WTC11 (cell line): ENCODE measurements at regions not wholly inside any gene's neighbourhood (a gene's known extent, or its start where the extent isn't known, plus 50 kb on each side); places are given as distances from the start of the nearest gene placed in this dataset.
A peak's percentile ranks its signal among the peaks of the same experiment; 100 is the strongest.

ENCODE experiments used
- ATAC-seq: fragments of 200-7000 bp; cut with Tn5 transposase; 2 replicates; pipeline ENCODE4 v1.10.0; 2021; ENCODE audit warnings: mild to moderate bottlenecking, moderate library complexity
- CTCF ChIA-PET: fragments of 300-600 bp; sonication (Branson Sonifier 250); formaldehyde crosslinking; loops from one replicate; lab custom pipeline; 2021; ENCODE audit warnings: antibody characterized with exemption; lab: Charles Lee
- POLR2A ChIA-PET: fragments of 350-600 bp; sonication (Branson Sonifier 250); formaldehyde crosslinking; loops from one replicate; lab custom pipeline; 2021; ENCODE audit warnings: antibody characterized with exemption; lab: Charles Lee
- DNase-seq: peaks from one replicate; pipeline ENCODE4 v3.0.0; 2021; ENCODE audit warnings: low spot score
- H3K27ac Mint-ChIP-seq: 2 replicates; pipeline ENCODE4 v1.8.0; 2021; ENCODE audit warnings: mixed read lengths
- H3K27me3 Mint-ChIP-seq: 2 replicates; pipeline ENCODE4 v1.8.0; 2021; ENCODE audit warnings: low read depth, mild to moderate bottlenecking, moderate library complexity, mixed read lengths
- H3K36me3 Mint-ChIP-seq: 2 replicates; pipeline ENCODE4 v1.8.0; 2021; ENCODE audit warnings: mixed read lengths
- H3K4me1 Mint-ChIP-seq: 2 replicates; pipeline ENCODE4 v1.8.0; 2022; ENCODE audit warnings: mixed read lengths
- H3K4me3 Mint-ChIP-seq: 2 replicates; pipeline ENCODE4 v1.8.0; 2021; ENCODE audit warnings: mild to moderate bottlenecking, moderate library complexity, mixed read lengths
- H3K9me3 Mint-ChIP-seq: 2 replicates; pipeline ENCODE4 v1.8.0; 2021; ENCODE audit warnings: mixed read lengths
- CREM ChIP-seq: sonication (generic); formaldehyde crosslinking; IDR thresholded peaks from 2 replicates; pipeline ENCODE4 v1.8.1; 2022; ENCODE audit warnings: mild to moderate bottlenecking, missing genetic modification reagents, moderate library complexity
- EMX1 ChIP-seq: fragments of 250-450 bp; sonication (Bioruptor Pico); IDR thresholded peaks from 2 replicates; pipeline ENCODE4 v1.8.0; 2021; ENCODE audit warnings: mild to moderate bottlenecking
- ETV6 ChIP-seq: sonication (generic); formaldehyde crosslinking; IDR thresholded peaks from 2 replicates; pipeline ENCODE4 v1.8.1; 2022; ENCODE audit warnings: mild to moderate bottlenecking, missing genetic modification reagents
- FOXP1 ChIP-seq: sonication (generic); formaldehyde crosslinking; IDR thresholded peaks from 2 replicates; pipeline ENCODE4 v1.8.0; 2022; ENCODE audit warnings: missing genetic modification reagents, mild to moderate bottlenecking, moderate library complexity, borderline replicate concordance
- IRF2 ChIP-seq: sonication (generic); formaldehyde crosslinking; IDR thresholded peaks from 2 replicates; pipeline ENCODE4 v1.8.0; 2022; ENCODE audit warnings: low read depth, missing genetic modification reagents, borderline replicate concordance
- JUN ChIP-seq: sonication (generic); formaldehyde crosslinking; IDR thresholded peaks from 2 replicates; pipeline ENCODE4 v1.8.0; 2023; ENCODE audit warnings: mild to moderate bottlenecking, missing genetic modification reagents
- SMAD4 ChIP-seq: sonication (generic); formaldehyde crosslinking; IDR thresholded peaks from 2 replicates; pipeline ENCODE4 v1.8.0; 2022; ENCODE audit warnings: mild to moderate bottlenecking, missing genetic modification reagents
- TEAD4 ChIP-seq: sonication (generic); formaldehyde crosslinking; IDR thresholded peaks from 2 replicates; pipeline ENCODE4 v1.8.0; 2022; ENCODE audit warnings: mild to moderate bottlenecking, missing genetic modification reagents
- ZBTB21 ChIP-seq: sonication (generic); formaldehyde crosslinking; IDR thresholded peaks from 2 replicates; pipeline ENCODE4 v1.8.1; 2023; ENCODE audit warnings: mild to moderate bottlenecking, missing genetic modification reagents, borderline replicate concordance
- ZNF138 ChIP-seq: sonication (generic); formaldehyde crosslinking; conservative IDR thresholded peaks from 2 replicates; pipeline ENCODE4 v1.8.1; 2022; ENCODE audit warnings: mild to moderate bottlenecking, moderate library complexity, missing genetic modification reagents
- ZNF232 ChIP-seq: sonication (generic); formaldehyde crosslinking; IDR thresholded peaks from 2 replicates; pipeline ENCODE4 v1.8.0; 2022; ENCODE audit warnings: mild to moderate bottlenecking, missing genetic modification reagents
- ZNF317 ChIP-seq: sonication (generic); formaldehyde crosslinking; IDR thresholded peaks from 2 replicates; pipeline ENCODE4 v1.8.1; 2023; ENCODE audit warnings: low read depth, mild to moderate bottlenecking, moderate library complexity, missing genetic modification reagents, borderline replicate concordance
- ZNF671 ChIP-seq: fragments of 250-450 bp; sonication (Bioruptor Pico); IDR thresholded peaks from 2 replicates; pipeline ENCODE4 v1.8.0; 2021; ENCODE audit warnings: mild to moderate bottlenecking
- TF ChIP-seq, protein P1 (sequence below): sonication (generic); formaldehyde crosslinking; conservative IDR thresholded peaks from 2 replicates; pipeline ENCODE4 v1.8.1; 2022; ENCODE audit warnings: mild to moderate bottlenecking, missing genetic modification reagents
- TF ChIP-seq, protein P2 (sequence below): sonication (generic); formaldehyde crosslinking; IDR thresholded peaks from 2 replicates; pipeline ENCODE4 v1.8.0; 2023; ENCODE audit warnings: mild to moderate bottlenecking, missing genetic modification reagents
- TF ChIP-seq, protein P3 (sequence below): sonication (generic); formaldehyde crosslinking; IDR thresholded peaks from 2 replicates; pipeline ENCODE4 v1.8.0; 2022; ENCODE audit warnings: mild to moderate bottlenecking, missing genetic modification reagents
- TF ChIP-seq, protein P4 (sequence below): fragments of 250-450 bp; sonication (Bioruptor Pico); IDR thresholded peaks from 2 replicates; pipeline ENCODE4 v1.8.0; 2021; ENCODE audit warnings: mild to moderate bottlenecking
- TF ChIP-seq, protein P5 (sequence below): sonication (generic); formaldehyde crosslinking; IDR thresholded peaks from 2 replicates; pipeline ENCODE4 v1.8.0; 2022; ENCODE audit warnings: mild to moderate bottlenecking, missing genetic modification reagents
- TF ChIP-seq, protein P6 (sequence below): fragments of 200-600 bp; IDR thresholded peaks from 2 replicates; pipeline ENCODE4 v1.8.0; 2022; ENCODE audit warnings: antibody characterized with exemption
- TF ChIP-seq, protein P7 (sequence below): fragments of 250-450 bp; sonication (Bioruptor Pico); IDR thresholded peaks from 2 replicates; pipeline ENCODE4 v1.9.0; 2021; ENCODE audit warnings: moderate library complexity, mild to moderate bottlenecking, inconsistent platforms, borderline replicate concordance

DNA sequence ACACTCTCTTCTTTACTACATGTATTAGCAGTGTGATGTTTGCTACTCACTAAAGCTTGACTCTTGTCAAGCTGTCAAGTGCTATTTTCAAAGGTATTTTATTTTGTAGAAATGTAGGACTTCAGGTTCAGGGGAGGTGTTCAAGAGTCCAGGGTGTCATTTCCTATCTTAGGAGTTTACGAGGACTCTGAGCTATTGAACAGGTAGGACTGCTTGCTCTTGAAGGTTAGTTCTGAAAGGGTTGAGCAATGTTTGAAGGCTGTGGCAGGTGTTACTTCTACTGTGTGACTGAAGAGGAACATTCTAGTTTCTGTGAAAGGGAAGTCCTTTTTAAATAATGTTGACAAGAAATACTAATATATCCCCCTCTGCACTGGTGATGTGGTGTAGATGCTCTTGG, 1151.2 kb downstream of the PDHA2 start (continued):
- TF ChIP-seq IRF2 (CRISPR knock-in tag) = no peak
- TF ChIP-seq, protein P1, sequence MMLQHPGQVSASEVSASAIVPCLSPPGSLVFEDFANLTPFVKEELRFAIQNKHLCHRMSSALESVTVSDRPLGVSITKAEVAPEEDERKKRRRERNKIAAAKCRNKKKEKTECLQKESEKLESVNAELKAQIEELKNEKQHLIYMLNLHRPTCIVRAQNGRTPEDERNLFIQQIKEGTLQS = no peak
- TF ChIP-seq, protein P2, sequence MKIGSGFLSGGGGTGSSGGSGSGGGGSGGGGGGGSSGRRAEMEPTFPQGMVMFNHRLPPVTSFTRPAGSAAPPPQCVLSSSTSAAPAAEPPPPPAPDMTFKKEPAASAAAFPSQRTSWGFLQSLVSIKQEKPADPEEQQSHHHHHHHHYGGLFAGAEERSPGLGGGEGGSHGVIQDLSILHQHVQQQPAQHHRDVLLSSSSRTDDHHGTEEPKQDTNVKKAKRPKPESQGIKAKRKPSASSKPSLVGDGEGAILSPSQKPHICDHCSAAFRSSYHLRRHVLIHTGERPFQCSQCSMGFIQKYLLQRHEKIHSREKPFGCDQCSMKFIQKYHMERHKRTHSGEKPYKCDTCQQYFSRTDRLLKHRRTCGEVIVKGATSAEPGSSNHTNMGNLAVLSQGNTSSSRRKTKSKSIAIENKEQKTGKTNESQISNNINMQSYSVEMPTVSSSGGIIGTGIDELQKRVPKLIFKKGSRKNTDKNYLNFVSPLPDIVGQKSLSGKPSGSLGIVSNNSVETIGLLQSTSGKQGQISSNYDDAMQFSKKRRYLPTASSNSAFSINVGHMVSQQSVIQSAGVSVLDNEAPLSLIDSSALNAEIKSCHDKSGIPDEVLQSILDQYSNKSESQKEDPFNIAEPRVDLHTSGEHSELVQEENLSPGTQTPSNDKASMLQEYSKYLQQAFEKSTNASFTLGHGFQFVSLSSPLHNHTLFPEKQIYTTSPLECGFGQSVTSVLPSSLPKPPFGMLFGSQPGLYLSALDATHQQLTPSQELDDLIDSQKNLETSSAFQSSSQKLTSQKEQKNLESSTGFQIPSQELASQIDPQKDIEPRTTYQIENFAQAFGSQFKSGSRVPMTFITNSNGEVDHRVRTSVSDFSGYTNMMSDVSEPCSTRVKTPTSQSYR (CRISPR knock-in tag) = no peak
- TF ChIP-seq ZNF671 (CRISPR knock-in tag) = no peak

DNA sequence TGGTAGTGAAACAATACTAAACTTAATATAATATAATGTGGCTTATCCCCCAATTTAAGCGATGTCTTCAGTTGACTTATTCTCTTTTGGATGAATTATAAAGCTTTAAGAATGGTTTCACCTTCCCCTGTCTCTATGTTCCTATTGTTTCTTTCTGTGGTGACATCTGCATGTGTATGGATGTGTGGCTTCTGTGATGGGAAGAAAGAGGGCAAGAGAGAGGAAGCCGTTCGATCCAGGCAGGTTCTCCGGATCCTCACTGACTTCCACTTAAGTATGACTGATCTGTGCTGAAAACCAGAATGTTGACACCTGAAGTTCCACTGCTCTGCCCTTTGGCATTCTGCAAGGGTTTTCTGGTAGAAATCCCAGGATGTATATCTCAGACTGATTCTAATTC, 1150.8 kb downstream of the STPG2 start:
- H3K27ac Mint-ChIP-seq = no peak overlapping the region; the same call in 1 of the 2 replicates
- peaks cover 51% of the 10 kb centered on the region for H3K4me1 Mint-ChIP-seq
- ChIA-PET POLR2A (no interaction called here), CTCF (no interaction called here)
- H3K9me3 Mint-ChIP-seq = peaks cover 16% of the 10 kb centered on the region
- DNase-seq (no peak), ATAC-seq (peak; percentile 76)
- H3K27me3 Mint-ChIP-seq = no peaks in the 10 kb centered on the region
- H3K4me3 Mint-ChIP-seq = no peak overlapping the region
- peaks cover 14% of the 10 kb centered on the region for H3K36me3 Mint-ChIP-seq
- TF ChIP-seq FOXP1 (CRISPR knock-in tag) (no peak), SMAD4 (CRISPR knock-in tag) (no peak), ETV6 (CRISPR knock-in tag) (no peak), ZNF317 (CRISPR knock-in tag) (no peak), ZNF232 (CRISPR knock-in tag) (no peak), JUN (CRISPR knock-in tag) (no peak), CREM (CRISPR knock-in tag) (no peak)
- TF ChIP-seq, protein P2 (CRISPR knock-in tag) = no peak
- TF ChIP-seq, protein P3, sequence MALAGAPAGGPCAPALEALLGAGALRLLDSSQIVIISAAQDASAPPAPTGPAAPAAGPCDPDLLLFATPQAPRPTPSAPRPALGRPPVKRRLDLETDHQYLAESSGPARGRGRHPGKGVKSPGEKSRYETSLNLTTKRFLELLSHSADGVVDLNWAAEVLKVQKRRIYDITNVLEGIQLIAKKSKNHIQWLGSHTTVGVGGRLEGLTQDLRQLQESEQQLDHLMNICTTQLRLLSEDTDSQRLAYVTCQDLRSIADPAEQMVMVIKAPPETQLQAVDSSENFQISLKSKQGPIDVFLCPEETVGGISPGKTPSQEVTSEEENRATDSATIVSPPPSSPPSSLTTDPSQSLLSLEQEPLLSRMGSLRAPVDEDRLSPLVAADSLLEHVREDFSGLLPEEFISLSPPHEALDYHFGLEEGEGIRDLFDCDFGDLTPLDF = no peak
- TF ChIP-seq, protein P4, sequence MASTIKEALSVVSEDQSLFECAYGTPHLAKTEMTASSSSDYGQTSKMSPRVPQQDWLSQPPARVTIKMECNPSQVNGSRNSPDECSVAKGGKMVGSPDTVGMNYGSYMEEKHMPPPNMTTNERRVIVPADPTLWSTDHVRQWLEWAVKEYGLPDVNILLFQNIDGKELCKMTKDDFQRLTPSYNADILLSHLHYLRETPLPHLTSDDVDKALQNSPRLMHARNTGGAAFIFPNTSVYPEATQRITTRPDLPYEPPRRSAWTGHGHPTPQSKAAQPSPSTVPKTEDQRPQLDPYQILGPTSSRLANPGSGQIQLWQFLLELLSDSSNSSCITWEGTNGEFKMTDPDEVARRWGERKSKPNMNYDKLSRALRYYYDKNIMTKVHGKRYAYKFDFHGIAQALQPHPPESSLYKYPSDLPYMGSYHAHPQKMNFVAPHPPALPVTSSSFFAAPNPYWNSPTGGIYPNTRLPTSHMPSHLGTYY (CRISPR knock-in tag) = no peak
- TF ChIP-seq, protein P5, sequence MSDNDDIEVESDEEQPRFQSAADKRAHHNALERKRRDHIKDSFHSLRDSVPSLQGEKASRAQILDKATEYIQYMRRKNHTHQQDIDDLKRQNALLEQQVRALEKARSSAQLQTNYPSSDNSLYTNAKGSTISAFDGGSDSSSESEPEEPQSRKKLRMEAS (CRISPR knock-in tag) = no peak

DNA sequence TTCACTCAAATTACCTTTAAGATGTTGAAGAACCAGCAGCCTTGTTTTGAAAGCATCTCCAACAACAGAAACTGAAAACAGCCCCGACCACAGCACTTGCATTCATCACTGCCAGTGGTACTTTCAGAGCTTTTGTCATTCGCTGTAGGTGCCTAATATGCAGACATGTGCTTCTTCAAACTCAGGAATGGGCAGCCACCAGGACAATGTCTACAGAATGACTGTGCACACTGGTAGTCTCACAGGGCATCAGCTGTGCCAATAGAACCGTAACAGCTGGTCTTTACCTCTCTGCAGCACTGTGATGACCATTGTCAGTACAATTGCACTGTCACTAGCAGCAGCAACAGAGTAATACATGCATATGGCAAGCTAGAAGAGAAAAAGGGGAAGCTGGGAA, 1149.7 kb downstream of the STPG2 start:
- Mint-ChIP-seq H3K4me3 (no peak overlapping the region), H3K27ac (peak overlapping the region; percentile 2; the same call in 1 of the 2 replicates), H3K4me1 (peaks cover 51% of the 10 kb centered on the region), H3K36me3 (peaks cover 9% of the 10 kb centered on the region), H3K27me3 (no peaks in the 10 kb centered on the region), H3K9me3 (peaks cover 12% of the 10 kb centered on the region)
- ATAC-seq = no peak; the same call in 1 of the 2 replicates
- DNase-seq = no peak
- ChIA-PET CTCF (interaction anchor here (0.7 kb wide), 1 partner anchor 160 kb away, joined by 3 read pairs; no protein-coding TSS in a partner anchor), POLR2A (no interaction called here)
- TF ChIP-seq ZBTB21 (CRISPR knock-in tag) (no peak), EMX1 (CRISPR knock-in tag) (no peak), TEAD4 (CRISPR knock-in tag) (no peak), ZNF138 (CRISPR knock-in tag) (no peak), CREM (CRISPR knock-in tag) (no peak)
- TF ChIP-seq, protein P6, sequence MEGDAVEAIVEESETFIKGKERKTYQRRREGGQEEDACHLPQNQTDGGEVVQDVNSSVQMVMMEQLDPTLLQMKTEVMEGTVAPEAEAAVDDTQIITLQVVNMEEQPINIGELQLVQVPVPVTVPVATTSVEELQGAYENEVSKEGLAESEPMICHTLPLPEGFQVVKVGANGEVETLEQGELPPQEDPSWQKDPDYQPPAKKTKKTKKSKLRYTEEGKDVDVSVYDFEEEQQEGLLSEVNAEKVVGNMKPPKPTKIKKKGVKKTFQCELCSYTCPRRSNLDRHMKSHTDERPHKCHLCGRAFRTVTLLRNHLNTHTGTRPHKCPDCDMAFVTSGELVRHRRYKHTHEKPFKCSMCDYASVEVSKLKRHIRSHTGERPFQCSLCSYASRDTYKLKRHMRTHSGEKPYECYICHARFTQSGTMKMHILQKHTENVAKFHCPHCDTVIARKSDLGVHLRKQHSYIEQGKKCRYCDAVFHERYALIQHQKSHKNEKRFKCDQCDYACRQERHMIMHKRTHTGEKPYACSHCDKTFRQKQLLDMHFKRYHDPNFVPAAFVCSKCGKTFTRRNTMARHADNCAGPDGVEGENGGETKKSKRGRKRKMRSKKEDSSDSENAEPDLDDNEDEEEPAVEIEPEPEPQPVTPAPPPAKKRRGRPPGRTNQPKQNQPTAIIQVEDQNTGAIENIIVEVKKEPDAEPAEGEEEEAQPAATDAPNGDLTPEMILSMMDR = no peak
- TF ChIP-seq, protein P7, sequence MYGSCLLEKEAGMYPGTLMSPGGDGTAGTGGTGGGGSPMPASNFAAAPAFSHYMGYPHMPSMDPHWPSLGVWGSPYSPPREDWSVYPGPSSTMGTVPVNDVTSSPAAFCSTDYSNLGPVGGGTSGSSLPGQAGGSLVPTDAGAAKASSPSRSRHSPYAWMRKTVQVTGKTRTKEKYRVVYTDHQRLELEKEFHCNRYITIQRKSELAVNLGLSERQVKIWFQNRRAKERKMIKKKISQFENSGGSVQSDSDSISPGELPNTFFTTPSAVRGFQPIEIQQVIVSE (CRISPR knock-in tag) = no peak
